GM23248 (cell line): ENCODE measurements at regions not wholly inside any gene's neighbourhood (a gene's known extent, or its start where the extent isn't known, plus 50 kb on each side); places are given as distances from the start of the nearest gene placed in this dataset.

ENCODE experiments used
- EZH2 ChIP-seq: fragments of 200-600 bp; sonication (generic); IDR thresholded peaks from 2 replicates; pipeline ENCODE4 v1.6.1; 2018; ENCODE audit warnings: antibody characterized with exemption, mild to moderate bottlenecking; ENCODE audit not compliant: insufficient read depth, poor library complexity, severe bottlenecking
- EZH2phosphoT487 ChIP-seq: fragments of 200-600 bp; sonication (generic); IDR thresholded peaks from 2 replicates; pipeline ENCODE4 v1.6.1; 2018; ENCODE audit warnings: antibody characterized with exemption, moderate library complexity, mild to moderate bottlenecking, low read depth; ENCODE audit not compliant: insufficient read depth

DNA sequence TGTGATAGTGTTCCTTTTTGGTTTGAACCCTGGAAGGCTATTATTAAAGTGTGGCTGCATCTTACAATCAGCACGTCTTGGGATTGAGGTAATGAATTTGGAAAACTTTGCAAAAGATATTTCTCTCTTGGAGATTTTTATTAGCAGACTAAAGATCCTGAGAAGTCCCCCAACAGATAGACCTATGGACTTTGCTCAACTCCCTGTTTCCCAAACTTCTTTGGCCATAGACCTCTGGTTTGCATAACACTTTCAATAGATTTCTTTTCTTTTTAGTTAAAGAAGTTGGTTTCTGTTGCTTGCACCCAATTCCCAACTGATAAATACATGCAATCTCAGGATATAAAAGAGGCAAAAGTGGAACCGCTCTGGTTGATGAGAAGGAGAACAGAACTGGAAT lies 465.8 kb upstream of the PROK2 start:
- TF ChIP-seq EZH2phosphoT487 (no peak), EZH2 (no peak)
